Neural cell (in vitro differentiated cells): ENCODE measurements at regions not wholly inside any gene's neighbourhood (a gene's known extent, or its start where the extent isn't known, plus 50 kb on each side); places are given as distances from the start of the nearest gene placed in this dataset.

Experiments used
- POLR2AphosphoS5 ChIP-seq: IDR thresholded peaks from 2 replicates; pipeline ENCODE4 v1.6.1; 2012
- SMC3 ChIP-seq: fragments of 450-650 bp; conservative IDR thresholded peaks from 2 replicates; pipeline ENCODE4 v1.6.1; 2014; ENCODE audit warnings: antibody characterized with exemption, mild to moderate bottlenecking, moderate library complexity; ENCODE audit not compliant: poor library complexity
- TF ChIP-seq, protein P1 (sequence below): fragments of 450-650 bp; IDR thresholded peaks from 2 replicates; pipeline ENCODE4 v1.5.1; 2014; ENCODE audit warnings: antibody characterized with exemption, mild to moderate bottlenecking, moderate library complexity; ENCODE audit not compliant: poor library complexity, severe bottlenecking
- TF ChIP-seq, protein P2 (sequence below): IDR thresholded peaks from 2 replicates; pipeline ENCODE4 v1.6.1; 2012; ENCODE audit warnings: borderline replicate concordance

DNA sequence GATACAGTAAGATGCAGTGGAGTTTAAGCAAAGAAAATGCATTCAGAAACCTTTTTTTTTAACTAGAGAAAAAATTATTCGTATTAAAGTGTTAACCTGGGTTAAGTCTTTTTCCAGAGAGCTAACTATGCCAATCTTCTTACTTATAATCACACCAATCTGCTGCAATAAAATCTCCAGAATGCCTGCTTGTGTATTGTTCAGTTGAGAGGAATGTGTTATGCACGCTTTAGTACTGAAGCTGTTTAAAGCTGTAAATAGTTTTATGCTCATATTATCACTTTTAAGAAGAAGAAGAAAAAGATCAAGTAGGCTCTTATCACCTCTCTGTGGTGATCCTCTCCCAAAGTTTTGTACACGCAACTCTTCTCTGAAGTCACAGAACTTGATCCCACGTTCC lies 528.7 kb downstream of the RFC3 start:
- no peak for TF ChIP-seq POLR2AphosphoS5
- TF ChIP-seq, protein P1, sequence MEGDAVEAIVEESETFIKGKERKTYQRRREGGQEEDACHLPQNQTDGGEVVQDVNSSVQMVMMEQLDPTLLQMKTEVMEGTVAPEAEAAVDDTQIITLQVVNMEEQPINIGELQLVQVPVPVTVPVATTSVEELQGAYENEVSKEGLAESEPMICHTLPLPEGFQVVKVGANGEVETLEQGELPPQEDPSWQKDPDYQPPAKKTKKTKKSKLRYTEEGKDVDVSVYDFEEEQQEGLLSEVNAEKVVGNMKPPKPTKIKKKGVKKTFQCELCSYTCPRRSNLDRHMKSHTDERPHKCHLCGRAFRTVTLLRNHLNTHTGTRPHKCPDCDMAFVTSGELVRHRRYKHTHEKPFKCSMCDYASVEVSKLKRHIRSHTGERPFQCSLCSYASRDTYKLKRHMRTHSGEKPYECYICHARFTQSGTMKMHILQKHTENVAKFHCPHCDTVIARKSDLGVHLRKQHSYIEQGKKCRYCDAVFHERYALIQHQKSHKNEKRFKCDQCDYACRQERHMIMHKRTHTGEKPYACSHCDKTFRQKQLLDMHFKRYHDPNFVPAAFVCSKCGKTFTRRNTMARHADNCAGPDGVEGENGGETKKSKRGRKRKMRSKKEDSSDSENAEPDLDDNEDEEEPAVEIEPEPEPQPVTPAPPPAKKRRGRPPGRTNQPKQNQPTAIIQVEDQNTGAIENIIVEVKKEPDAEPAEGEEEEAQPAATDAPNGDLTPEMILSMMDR = no peak
- no peak for TF ChIP-seq SMC3
- TF ChIP-seq, protein P2, sequence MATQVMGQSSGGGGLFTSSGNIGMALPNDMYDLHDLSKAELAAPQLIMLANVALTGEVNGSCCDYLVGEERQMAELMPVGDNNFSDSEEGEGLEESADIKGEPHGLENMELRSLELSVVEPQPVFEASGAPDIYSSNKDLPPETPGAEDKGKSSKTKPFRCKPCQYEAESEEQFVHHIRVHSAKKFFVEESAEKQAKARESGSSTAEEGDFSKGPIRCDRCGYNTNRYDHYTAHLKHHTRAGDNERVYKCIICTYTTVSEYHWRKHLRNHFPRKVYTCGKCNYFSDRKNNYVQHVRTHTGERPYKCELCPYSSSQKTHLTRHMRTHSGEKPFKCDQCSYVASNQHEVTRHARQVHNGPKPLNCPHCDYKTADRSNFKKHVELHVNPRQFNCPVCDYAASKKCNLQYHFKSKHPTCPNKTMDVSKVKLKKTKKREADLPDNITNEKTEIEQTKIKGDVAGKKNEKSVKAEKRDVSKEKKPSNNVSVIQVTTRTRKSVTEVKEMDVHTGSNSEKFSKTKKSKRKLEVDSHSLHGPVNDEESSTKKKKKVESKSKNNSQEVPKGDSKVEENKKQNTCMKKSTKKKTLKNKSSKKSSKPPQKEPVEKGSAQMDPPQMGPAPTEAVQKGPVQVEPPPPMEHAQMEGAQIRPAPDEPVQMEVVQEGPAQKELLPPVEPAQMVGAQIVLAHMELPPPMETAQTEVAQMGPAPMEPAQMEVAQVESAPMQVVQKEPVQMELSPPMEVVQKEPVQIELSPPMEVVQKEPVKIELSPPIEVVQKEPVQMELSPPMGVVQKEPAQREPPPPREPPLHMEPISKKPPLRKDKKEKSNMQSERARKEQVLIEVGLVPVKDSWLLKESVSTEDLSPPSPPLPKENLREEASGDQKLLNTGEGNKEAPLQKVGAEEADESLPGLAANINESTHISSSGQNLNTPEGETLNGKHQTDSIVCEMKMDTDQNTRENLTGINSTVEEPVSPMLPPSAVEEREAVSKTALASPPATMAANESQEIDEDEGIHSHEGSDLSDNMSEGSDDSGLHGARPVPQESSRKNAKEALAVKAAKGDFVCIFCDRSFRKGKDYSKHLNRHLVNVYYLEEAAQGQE = no peak
